GM12864 (cell line): ENCODE measurements at regions not wholly inside any gene's neighbourhood (a gene's known extent, or its start where the extent isn't known, plus 50 kb on each side); places are given as distances from the start of the nearest gene placed in this dataset.
"Not testable (repeated sequence)": the region's sequence is repeated elsewhere in the genome, so short reads cannot be mapped to it uniquely, and the experiment has no call there.

Experiments used
- DNase-seq: peaks from one replicate; pipeline ENCODE4 v3.0.0-alpha.2; 2011; ENCODE audit warnings: low read depth
- H3K4me3 ChIP-seq: 2 replicates; pipeline ENCODE4 v1.5.1; 2011; ENCODE audit warnings: mild to moderate bottlenecking, low read depth, low read length, control low read depth
- TF ChIP-seq, protein P1 (sequence below): IDR thresholded peaks from 2 replicates; pipeline ENCODE4 v1.5.1; 2011; ENCODE audit warnings: low read depth, mild to moderate bottlenecking, moderate library complexity, low read length, control low read depth, inconsistent platforms; ENCODE audit errors: missing control alignments

DNA sequence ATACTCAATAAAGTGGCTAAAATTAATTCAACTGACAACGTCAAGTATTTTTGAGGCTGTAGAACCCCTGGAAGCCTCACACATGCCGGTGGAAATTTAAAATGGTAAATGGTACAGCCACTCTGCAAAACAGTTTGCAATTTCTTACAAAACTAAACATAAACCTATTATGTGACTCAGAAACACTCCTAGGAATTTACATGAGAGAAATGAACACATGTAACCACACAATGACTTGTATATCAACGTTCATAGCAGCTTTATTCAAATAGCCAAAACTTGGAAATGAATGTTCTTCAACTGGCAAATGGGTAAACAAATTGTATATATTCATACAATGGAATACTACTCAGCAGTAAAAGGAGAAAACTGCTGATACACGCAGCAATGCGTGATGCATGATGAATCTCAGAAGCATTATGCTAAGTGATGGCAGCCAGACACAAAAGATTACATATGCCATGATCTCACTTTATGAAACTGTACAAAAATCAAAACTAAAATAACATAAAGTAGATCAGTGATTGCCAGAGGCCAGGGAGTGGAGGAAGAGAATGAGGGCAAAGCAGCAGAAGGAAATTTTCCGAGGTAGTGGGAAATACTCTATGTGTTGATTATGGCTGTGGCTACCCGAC is 112.5 kb downstream of the FAM50B start:
- no peak overlapping the region for H3K4me3 ChIP-seq
- TF ChIP-seq, protein P1, sequence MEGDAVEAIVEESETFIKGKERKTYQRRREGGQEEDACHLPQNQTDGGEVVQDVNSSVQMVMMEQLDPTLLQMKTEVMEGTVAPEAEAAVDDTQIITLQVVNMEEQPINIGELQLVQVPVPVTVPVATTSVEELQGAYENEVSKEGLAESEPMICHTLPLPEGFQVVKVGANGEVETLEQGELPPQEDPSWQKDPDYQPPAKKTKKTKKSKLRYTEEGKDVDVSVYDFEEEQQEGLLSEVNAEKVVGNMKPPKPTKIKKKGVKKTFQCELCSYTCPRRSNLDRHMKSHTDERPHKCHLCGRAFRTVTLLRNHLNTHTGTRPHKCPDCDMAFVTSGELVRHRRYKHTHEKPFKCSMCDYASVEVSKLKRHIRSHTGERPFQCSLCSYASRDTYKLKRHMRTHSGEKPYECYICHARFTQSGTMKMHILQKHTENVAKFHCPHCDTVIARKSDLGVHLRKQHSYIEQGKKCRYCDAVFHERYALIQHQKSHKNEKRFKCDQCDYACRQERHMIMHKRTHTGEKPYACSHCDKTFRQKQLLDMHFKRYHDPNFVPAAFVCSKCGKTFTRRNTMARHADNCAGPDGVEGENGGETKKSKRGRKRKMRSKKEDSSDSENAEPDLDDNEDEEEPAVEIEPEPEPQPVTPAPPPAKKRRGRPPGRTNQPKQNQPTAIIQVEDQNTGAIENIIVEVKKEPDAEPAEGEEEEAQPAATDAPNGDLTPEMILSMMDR = no peak
- no peak for DNase-seq

DNA sequence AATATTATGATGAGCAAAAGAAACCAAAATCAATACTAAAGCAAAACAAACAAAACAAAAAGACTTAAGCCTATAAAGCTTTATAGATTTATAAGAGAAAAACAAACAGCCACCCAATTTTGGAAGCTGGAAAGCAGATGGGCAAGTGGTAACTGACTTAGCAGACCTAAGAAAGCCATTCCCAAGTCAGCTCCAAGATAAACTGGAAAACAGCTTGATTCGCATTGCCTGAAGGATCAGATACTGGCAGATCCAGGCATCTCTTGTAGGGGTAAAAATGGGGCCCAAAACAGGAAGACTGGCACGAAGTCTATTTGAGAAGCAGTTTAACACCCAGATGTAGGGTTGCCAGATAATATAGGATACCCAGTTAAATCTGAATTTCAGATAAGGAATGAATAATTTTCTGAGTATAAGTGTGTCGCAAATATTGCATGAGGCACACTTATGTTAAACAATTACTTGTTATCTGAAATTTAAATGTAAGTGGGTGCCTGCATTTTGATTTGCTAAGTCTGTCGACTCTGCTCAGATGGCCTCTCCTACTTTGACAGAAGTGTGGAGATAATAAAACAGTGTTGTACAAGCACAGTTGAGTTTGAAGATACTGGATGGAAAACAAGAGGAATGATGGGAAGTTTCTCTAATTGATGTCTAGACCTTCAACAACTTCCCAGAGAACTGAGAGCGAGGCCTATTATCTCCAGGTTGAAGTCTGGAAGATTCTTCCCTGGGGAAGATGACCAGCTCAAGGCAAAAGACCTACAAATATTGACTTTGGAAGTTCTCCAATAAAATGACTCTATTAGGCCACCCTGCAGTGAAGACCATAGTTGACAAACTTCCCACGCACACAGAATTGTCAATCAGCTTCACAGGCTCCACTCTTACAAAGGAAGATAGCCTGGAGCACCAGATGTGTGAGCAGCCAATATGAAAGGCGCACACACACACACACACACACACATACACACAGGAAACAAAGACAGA is 113.4 kb downstream of the FAM50B start:
- DNase-seq = no peak
- TF ChIP-seq, protein P1 = no peak
- H3K4me3 ChIP-seq = no peak overlapping the region

DNA sequence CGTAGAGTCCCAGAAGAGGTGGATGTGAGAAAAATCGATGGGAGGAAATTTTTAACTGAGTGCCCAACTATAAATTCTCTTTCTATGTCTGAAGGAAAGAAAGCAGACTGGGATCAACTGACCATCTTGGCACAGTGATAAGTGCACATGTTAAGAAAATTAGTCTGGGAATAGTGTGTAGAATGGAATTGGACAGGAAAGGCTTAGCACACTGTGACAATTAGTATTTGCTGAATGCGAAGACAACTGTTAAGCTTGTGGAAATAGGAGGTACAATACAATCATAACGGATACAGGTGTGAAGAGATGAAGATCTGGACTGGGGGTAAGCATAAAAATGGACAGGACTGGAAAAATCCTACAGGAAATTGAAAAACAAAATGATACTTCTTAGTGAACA is 114.3 kb downstream of the FAM50B start:
- TF ChIP-seq, protein P1 = no peak
- no peak for DNase-seq
- H3K4me3 ChIP-seq = no peak overlapping the region

DNA sequence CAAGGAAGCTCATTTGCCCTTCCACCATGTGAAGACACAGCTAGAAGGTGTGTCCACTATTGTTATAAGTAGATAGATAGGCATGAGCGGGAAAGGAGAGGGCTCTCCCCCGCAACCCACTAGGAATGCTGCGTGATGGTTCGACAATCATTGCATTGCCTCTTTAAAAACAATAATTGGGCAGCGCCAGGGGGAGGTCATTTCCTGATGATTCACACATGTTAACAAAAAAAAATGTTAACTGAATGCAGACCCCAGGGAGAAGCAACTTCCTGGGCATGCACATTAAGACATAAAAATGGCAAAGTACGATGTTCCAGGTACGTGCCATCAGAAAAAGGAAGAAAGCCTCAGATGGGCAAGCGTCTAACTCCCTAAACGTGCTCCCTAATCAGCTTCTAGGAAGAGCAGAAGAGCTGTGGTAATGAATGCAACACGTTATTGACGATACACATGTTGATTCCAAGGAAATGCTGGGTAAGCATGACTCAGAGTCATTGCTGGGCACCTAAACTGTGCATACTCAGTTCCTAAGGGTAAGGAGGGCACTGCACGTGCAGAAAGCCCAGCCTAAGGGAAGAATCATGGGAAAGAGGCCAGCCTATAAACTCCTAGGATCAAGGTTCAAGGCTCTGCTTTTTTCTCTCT is 113.7 kb downstream of the FAM217A start:
- no peak for DNase-seq
- TF ChIP-seq, protein P1 = no peak
- no peak overlapping the region for H3K4me3 ChIP-seq

DNA sequence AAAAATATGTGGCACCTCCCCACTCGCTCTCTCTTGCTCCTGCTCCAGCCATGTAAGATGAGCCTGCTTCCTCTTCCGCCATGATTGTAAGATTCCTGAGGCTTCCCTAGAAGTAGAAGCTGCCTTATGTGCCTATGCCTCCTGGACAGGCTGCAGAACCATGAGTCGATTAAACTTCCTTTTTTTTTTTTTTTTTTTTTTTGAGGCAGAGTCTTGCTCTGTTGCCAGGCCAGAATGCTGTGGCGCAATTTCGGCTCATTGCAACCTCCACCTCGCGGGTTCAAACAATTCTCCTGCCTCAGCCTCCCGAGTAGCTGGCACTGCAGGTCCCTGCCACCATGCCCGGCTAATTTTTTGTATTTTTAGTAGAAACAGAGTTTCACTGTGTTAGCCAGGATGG is 112.5 kb downstream of the FAM217A start:
- no peak for DNase-seq
- TF ChIP-seq, protein P1 = no peak
- H3K4me3 ChIP-seq = no peak overlapping the region

DNA sequence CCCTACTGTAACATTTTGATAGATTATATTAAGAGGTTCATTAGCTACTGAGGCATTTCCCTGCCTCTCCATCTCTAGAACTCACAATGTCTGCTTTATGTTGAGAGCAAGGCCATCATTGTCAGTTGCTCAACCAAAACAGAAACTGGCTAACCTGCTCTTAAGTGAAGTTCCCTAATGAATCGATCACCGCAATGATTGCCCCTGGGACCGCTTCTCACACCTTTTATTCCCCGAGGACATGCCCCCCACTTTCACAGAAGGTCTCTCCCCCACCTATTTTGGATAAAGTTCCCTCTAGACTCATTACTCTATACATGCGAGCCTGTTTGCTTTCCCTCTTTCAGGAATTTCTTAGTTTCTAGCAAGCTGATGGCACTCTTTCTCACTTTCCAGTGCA is 108.8 kb downstream of the FAM217A start:
- TF ChIP-seq, protein P1 = no peak
- no peak overlapping the region for H3K4me3 ChIP-seq
- no peak for DNase-seq

DNA sequence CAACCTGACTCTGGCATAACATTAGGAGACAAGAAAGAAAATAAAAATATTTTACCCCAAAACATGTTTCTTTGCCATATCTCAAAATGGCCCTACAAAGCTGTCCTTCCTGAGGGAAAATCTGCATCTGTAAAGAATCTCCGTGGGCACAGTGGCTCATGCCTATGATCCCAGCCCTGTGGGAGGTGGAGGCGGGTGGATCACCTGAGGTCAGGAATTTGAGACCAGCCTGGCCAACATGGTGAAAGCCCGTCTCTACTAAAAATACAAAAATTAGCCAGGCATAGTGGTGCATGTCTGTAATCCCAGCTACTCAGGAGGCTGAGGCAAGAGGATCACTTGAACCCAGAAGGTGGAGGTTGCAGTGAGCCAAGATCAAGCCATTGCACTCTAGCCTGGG is 105.8 kb downstream of the FAM217A start:
- H3K4me3 ChIP-seq, DNase-seq: not testable (repeated sequence)
